GM19397 (cell line): ENCODE measurements at regions not wholly inside any gene's neighbourhood (a gene's known extent, or its start where the extent isn't known, plus 50 kb on each side); places are given as distances from the start of the nearest gene placed in this dataset.

Experiments
- ATAC-seq: cut with Tn5 transposase; IDR thresholded peaks from one replicate; pipeline ENCODE4 v1.9.1; 2021; ENCODE audit warnings: mild to moderate bottlenecking, moderate library complexity; ENCODE audit not compliant: unreplicated experiment

DNA sequence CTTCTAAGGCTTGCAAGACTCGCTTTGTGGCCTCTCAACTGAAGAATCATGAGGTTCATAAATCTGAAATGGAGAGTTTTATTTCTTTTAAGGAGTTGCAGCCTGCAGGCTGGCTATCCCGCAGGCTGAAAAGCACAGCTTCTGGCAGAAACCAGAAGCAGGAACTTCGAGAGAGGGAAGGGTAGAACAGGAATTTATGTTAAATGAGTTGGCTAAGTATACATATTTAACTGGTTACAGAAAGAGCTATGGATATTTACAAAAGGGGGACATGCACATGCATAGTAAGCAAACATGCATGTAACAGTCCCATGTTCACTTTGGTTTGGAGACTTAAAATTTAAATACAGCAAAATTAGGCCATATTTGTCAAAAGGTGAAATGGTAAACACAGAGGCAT lies 787.0 kb downstream of the TFAP2A start:
- no peak for ATAC-seq

DNA sequence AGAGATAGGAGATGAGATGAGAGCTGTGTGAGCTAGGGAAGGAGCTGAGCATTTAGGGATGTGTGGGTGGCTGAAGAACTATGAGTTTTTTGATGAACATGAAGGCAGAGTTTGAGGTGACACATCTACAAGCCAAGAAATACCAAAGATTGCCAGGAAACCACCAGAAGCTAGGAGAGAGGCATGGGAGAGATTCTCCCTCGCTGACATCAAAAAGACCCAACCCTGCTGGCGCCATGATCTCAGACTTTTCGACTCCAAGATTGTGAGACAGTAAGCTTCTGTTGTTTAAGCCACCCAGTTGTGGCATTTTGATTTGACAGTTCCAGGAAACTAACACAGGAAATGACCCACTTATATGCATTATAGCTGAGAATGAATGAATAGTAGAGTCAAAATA lies 790.9 kb downstream of the TFAP2A start:
- no peak for ATAC-seq

DNA sequence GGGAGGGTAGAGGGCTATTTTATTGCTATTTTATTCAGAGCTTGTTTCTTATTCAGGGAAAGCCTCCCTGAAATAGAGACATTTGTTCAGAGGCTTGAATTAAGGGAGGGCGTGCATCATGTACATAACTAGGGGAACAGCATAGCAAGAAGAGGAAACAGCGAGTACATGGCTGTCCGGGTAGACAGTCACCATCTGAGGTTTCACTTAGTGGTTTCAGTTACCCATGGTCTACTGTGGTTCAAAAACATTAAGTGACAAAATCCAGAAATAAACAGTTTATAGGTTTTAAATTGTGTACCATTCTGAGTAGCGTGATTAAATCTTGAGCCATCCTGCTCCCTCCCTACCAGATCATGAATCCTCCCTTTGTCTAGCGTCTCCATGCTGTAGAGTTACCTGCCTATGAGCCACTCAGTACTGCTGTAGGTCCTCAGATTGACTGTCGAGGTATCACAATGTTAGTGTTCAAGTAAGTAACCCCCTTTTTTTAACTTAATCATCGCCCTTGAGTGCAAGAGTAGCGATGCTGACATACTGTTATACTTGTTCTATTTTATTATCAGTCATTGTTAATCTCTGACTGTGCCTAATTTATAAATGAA lies 791.5 kb downstream of the TFAP2A start:
- no peak for ATAC-seq

DNA sequence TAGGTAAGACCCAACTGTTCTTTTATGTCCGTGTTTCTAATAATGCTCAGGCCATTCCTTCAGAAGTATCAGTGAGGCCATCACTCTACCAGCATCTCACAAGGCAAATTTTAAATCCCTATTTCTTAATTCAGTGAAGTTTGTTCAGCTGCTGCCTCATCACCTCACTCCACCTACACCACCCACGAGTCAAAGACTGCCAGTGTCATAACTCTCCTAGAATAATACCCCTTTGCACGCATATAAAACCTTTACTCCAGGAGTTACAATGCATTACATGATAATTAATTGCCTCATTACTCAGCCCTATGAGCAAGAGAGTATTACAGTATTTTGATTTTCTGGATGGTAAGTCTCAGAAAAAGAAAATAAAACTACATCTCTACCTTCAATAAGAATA lies 793.6 kb downstream of the TFAP2A start:
- no peak for ATAC-seq

DNA sequence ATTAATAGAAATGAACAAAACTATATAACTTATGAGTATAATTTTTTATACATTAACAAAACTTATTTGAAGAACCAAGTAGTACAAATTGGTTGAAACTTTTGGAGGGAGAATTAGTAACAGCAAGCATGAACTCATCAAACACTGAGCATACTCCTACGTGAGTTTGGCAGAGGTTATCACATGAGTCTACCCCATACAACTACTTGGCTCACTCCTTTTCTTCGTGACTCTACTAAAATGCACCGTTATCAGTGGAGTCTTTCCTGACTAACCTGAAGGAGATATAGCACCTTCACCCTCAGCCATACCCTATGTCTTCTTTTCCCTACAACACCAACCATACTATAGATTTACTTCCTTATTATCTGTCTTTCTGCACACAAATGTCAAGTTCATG lies 794.2 kb downstream of the TFAP2A start:
- ATAC-seq = no peak

DNA sequence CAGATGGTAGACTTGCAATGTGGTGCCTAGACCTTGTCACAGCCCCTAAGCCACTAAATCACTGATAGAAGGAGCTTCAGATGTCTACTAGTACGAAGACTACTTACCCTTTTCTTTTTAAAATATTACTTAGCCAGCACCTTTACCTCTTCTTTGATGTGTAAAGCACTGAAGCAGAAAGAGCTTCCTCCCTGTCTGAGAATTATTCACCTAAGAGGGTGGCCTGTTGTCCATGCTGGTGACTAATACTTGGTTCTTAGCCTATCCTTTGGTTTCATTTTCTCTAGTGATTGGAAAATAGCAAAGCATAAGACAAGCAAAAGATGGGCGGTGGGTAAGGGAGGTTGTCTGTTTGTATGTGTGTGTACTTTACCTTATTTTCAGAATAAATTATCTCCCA lies 794.6 kb downstream of the TFAP2A start:
- no peak for ATAC-seq

DNA sequence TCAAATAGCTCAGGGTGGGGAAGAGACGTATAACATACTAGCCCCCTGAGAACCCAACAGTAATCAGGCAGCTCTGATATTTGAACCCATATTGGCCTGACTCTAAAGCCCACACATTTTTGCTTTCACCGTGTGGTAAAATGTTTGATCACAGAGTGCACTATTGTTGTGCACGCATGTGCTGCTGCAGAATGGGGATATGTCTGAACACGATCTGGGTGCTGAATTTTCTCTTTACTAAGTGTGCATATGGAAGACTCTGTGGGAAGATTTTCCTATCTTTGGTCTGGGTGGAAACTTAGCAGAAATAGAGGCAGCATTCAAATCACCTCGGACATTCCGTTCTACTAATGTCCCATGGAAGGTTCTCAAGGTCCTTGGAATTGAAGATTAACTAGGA lies 800.1 kb downstream of the TFAP2A start:
- ATAC-seq = no peak

DNA sequence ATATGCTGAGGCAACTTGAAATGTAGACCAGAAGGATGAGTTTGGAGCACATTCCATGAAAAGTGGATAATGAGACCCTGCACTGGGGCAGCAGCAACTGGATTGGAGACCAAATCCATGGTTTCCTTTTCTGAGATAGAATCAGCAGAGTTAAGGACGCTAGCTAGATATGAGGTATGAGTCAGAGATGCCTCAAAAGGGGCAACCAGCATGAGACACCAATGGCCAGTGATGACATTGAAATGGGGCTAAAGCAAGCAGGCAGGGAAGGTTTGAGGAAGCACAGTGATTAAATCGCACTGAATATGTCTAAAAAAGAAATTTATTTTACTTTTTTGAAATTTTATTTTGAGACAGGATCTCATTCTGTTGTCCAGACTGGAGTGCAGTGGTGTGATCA lies 802.4 kb downstream of the TFAP2A start:
- no peak for ATAC-seq

DNA sequence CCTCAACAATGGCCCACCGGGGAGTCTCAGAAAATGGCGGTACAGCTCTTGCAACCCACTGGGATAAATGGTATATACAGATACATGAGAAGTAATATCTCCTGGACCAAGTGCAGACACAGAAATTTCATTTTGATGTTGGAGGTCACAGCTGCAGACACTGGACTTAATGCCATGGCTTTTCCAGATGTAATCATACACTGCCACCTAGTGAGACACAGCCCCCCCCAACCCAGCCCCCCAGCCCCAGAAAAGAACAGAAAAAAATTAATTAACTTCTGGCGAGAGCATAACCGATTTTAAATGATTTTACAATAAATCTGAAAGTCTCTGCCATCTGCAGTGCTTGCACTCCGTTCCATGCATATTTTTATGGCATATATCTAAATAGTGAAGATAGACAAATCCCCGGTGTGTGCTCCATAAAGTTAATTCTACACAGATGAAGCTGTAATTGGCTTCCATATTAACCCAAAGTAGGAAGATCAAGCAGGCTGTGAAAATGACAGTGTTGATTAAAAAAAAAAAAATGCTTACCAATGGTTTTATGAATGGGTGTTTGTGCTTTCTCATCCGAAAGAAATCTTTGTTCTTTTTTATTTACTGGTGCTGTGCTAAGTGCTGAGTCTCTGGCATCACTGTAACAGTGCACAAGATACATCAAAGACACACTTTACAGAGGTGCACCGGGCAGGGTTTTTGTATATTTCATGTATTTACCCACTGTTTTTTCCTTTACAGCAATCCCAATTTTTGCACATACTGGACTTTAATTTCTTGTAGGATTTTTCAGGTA lies 804.1 kb downstream of the TFAP2A start:
- ATAC-seq = no peak

DNA sequence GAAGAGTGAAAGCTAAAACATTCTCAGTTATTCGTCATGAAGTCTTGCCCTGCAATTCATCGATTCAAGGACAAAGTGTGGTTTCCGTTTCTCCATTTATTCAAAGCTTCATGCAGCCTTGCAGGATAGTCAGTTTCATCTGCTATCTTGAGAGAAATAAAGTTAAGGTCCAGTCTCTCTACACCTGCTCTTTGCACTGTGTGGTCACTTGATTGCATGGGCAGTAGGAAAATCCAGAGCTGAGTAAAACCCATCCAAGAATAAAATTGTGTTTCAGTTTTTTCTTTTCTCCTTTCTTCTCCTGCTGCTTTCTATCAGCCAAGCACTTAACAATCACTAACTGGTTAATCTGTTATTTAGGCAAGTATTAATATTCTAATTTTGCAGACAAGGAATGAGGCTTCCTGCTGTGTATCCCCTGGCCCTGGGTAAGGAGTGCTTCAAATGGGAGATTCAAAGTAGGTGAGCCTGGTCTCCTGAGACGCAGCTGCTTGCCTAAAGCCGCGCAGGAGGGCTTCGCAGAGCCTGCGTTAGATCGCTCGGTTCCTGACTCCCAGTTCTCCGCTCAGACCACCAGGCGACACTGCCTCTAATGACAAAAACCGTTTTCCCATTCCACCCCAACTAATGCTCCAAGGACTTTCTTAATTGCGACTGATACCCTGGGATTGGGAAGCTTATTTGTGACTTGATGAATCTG lies 808.3 kb downstream of the TFAP2A start:
- ATAC-seq = no peak

DNA sequence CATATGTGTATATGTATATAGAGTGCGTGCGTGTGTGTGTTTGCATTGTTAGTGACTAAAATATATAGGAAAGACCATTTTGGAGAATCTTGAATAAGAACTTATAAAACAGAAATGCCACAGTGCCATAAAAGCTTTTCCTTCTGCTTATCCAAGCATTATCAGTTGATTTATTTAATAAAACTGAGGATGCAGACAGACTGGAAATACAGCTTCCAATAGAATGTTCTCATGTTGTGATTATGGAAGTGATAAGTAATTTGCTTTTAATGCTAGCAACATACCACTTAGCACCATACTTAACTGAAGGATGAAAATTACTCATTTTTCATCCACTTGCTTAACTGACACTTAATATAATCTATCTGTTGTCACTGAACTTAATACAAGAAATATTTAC lies 820.1 kb downstream of the TFAP2A start:
- no peak for ATAC-seq

DNA sequence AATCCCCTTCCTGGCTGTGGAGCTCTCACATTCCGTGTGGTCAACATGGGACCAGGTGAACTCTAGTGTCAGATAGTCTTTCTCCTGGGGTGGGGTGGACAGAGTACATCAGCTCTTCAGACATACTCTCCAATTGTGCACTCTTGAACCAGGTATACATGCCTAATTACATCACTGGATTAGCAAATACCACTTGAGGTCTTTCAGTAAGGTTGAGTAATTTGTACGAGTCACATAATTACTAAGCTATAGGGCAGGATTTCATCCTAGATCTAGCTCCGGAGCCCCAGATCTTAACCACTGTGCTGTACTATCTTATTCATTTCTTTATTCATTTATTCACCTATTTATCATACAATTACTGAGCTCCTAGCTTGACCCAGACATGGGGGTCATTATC lies 821.3 kb downstream of the TFAP2A start:
- ATAC-seq = no peak

DNA sequence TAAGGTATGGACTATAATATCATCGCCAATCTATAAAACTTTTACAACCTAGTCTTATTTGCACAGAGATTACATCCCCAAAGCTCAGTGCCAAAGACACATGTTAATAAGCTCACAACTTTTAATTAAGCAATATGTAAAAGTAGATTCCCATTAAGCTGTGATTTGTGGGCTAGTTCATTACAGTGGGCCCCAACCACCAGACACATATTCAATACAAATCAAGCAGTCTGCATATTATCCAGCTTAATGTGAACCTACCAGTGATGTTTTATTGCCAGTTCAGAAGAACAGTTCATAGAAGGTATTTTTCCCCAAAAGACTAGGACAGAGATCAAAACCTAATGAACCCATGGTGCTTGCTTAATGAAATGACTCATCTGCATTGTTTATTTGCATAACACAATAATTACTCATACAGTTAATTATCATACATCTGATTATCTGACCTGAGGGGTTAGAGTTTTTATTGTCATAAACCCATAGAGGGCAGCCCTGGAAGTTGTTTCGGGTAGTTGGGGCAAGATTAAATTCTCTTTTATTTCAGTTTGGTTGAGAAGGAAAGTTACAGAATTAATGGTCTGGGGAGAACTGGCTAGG lies 831.0 kb downstream of the TFAP2A start:
- ATAC-seq = no peak

DNA sequence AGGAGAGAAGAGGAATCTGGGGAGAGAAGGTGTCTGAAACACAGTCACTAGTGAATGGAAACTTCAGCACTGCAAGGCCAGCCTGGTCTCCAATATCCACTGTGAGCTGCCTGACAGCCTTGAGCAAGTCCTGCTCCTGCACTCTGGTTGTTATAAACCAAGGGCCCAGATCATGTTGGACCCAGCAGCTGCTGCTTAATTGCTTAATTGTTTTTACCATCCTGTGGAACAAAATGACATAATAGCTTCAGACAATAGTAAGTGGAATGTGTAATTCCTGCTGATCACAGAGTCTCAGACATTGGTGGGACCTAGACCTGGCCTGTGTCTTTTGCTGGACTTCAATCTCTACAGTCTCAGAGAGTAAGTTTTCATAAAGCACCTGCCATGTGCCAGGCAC lies 833.7 kb downstream of the TFAP2A start:
- no peak for ATAC-seq

DNA sequence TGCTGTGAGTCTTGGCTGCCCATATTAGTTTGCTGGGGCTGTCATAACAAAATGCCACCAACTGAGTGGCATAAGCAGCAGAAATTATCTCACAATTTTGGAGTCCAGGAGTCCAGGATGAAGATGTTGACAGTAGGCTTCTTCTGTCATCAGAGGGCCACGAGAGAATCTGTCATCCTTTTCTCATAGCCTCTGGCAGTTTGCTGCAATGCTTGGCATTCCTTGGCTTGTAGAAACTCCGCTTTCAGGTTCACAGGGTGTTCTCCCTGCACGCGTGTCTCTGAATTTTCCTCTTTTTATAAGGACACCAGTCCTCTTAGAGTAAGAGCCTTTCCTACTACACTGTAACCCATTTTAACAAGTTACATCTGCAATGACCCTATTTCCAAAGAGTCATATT lies 838.4 kb downstream of the TFAP2A start:
- ATAC-seq = no peak

DNA sequence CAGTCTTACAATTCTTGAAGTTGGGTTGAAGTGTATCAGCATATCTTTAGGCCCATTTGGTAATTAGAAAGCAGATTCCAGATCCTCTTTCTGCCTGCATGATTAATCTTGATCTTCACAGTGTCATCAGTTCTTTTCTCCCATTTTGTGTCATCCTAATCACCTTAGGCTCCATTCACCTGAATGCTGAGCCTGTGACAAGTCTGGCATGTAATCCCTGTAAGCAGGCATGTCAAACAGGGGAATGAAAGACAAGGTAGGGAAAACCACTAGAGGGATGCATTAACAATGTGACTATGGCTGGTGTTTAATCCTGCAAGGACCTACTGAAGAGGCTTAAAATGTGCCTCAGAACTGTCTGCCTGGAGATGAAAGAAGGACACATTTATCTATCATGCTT lies 848.8 kb downstream of the TFAP2A start:
- ATAC-seq = no peak

DNA sequence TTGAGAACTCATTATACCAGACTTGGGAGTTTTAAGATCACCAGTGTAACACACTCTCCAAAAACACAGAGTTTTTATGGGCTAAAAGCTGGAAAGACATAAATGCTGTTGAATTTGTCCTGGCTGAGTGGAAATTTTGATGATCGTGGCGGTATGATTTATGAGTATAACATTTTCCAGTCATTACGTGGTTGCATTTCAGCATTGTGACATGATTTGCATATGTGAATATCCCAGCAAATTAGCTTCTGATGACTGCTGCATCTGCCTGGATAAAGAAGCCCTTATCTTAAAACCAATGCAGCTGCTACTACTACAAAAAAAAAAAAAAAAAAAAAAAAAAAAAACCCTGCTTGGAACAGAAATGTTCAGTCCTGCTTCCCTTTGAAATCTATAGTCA lies 850.9 kb downstream of the TFAP2A start:
- no peak for ATAC-seq

DNA sequence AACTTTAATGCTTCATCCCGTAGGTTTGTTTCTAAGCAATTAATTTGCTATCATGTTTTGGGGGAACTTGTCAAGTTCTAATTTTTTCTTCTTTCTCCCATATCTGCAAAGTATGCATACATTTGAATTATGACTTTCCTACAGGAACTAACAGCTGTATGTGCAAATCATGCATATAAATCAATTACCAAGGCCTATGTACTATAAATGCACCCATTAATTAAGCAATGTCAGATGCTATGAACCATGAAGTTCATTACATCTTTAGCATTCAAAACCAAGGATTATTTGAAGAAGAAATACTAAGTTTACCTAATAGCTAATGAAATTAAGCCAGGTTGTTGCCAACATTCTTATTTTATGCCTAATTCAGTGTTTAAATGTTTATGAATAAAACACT lies 851.3 kb downstream of the TFAP2A start:
- no peak for ATAC-seq

DNA sequence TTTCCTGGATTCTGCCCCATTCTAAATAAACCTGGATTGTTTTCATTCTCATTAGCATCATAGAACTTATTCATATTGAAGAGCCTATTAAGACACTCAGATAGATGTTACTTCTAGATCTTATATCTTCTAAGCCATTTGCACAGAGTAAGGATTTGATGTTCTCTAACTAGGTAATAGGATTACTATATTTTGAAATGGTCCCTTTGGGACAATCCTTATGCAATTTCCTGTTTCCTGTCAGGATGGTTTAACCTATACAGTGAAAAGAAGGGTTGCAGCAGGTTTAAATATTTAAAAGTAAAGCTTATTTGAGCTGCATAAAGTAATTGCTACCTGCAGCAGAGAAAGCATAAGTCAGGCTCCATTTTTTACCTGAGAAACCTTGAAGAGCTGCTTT lies 860.1 kb downstream of the TFAP2A start:
- no peak for ATAC-seq

DNA sequence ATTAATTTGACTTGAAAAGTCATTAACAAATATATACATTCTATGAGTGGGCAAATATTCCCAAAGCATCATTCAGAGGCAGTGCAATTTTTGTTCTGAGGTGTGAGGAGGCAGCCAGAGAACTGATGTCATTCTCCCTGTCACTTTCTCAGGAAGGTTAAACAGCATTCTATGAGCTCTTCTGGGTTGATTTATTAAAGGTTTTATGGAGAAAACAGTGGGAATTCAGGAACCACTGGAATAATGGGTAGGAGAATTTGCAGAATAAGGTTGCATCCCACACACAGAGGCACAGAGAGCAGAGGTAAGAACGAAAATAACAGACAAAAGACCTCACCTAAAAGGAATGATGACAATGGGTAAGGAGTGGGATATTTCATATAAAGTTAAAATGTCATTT lies 860.6 kb downstream of the TFAP2A start:
- ATAC-seq = no peak

DNA sequence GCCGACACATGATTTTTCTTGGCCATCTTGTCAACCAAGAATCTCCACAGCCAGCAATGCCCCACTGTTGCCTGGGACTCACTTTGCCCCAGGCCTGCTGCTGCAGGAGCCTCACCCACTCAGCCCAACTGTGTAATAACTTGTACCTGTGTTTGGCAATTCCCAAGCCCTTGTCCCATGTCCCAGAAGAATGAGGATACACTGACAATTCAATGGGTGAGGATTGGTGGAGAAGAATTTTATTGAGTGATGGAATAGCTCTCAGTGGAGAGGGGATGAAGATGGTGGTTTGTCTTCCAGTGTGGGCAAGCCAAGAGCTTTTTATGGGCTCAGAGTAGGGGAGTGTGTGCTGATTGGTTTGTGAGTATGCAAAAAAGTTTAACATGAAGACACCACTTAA lies 861.9 kb downstream of the TFAP2A start:
- no peak for ATAC-seq

DNA sequence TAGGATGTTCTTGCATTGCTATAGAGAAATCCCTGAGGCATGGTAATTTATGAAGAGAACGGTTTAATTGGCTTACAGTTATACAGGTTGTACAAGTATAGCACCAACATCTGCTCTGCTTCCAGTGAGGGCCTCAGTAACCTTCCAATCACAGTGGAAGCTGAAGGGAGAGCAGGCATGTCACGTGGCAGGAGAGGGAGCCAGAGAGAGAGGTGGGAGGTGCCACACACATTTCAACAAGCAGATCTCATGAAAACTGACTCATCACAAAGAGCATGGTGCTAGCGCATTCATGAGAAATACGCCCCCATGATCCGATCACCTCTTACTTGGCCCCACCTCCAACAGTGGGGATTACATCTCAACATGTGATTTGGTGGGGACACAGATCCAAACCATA lies 871.2 kb downstream of the TFAP2A start:
- no peak for ATAC-seq
